Skeletal muscle cell (primary cell): ENCODE measurements at regions not wholly inside any gene's neighbourhood (a gene's known extent, or its start where the extent isn't known, plus 50 kb on each side); places are given as distances from the start of the nearest gene placed in this dataset.

Experiments used
- DNase-seq: peaks from one replicate; pipeline ENCODE4 v3.0.0-alpha.2; 2010; ENCODE audit warnings: low read depth
- H3K4me3 ChIP-seq: 2 replicates; pipeline ENCODE4 v1.5.1; 2011; ENCODE audit warnings: low read depth, mild to moderate bottlenecking, control low read depth, low read length, moderate library complexity

- no peak overlapping the region for H3K4me3 ChIP-seq
- no peak for DNase-seq
Measured at GRCh38 chr13:80239571-80240255, 101.2 kb downstream of the SPRY2 start.

- DNase-seq: no peak
Measured at GRCh38 chr13:80239116-80239515, 101.8 kb downstream of the SPRY2 start.

GRCh38 chr13:80237646-80238045 is 103.3 kb downstream of the SPRY2 start:
- peak; percentile 22 for DNase-seq
- H3K4me3 ChIP-seq: no peak overlapping the region

More at GRCh38 chr13:80239116-80239515, 101.8 kb downstream of the SPRY2 start:
- H3K4me3 ChIP-seq: no peak overlapping the region

- no peak overlapping the region for H3K4me3 ChIP-seq
- DNase-seq: no peak
Measured at GRCh38 chr13:80235967-80236302, 105.0 kb downstream of the SPRY2 start.

- peak; percentile 62 for DNase-seq
- no peak overlapping the region for H3K4me3 ChIP-seq
Measured at GRCh38 chr13:80235166-80235966, 105.6 kb downstream of the SPRY2 start.

- no peak overlapping the region for H3K4me3 ChIP-seq
- DNase-seq: no peak
Measured at GRCh38 chr13:80227645-80228044, 113.3 kb downstream of the SPRY2 start.

- DNase-seq: no peak
- no peak overlapping the region for H3K4me3 ChIP-seq
Measured at GRCh38 chr13:80226645-80227044, 114.3 kb downstream of the SPRY2 start.

- no peak overlapping the region for H3K4me3 ChIP-seq
- no peak for DNase-seq
Measured at GRCh38 chr13:80224468-80224867, 116.5 kb downstream of the SPRY2 start.

- no peak for DNase-seq
- H3K4me3 ChIP-seq: no peak overlapping the region
Measured at GRCh38 chr13:80217614-80218456, 123.1 kb downstream of the SPRY2 start.

GRCh38 chr13:80215368-80215767 is 125.6 kb downstream of the SPRY2 start:
- DNase-seq: no peak
- no peak overlapping the region for H3K4me3 ChIP-seq

GRCh38 chr13:80214521-80214991 is 126.4 kb downstream of the SPRY2 start:
- H3K4me3 ChIP-seq: no peak overlapping the region
- no peak for DNase-seq

- no peak overlapping the region for H3K4me3 ChIP-seq
- no peak for DNase-seq
Measured at GRCh38 chr13:80214050-80214449, 126.9 kb downstream of the SPRY2 start.

- H3K4me3 ChIP-seq: no peak overlapping the region
- DNase-seq: no peak
Measured at GRCh38 chr13:80213201-80213600, 127.7 kb downstream of the SPRY2 start.

GRCh38 chr13:80211566-80211965 is 129.4 kb downstream of the SPRY2 start:
- no peak overlapping the region for H3K4me3 ChIP-seq
- DNase-seq: no peak

GRCh38 chr13:80204642-80205041 is 136.3 kb downstream of the SPRY2 start:
- H3K4me3 ChIP-seq: no peak overlapping the region
- DNase-seq: no peak

- DNase-seq: no peak
- no peak overlapping the region for H3K4me3 ChIP-seq
Measured at GRCh38 chr13:80203496-80203895, 137.4 kb downstream of the SPRY2 start.

- H3K4me3 ChIP-seq: no peak overlapping the region
- no peak for DNase-seq
Measured at GRCh38 chr13:80201694-80202468, 139.0 kb downstream of the SPRY2 start.

- no peak for DNase-seq
- H3K4me3 ChIP-seq: no peak overlapping the region
Measured at GRCh38 chr13:80199585-80200292, 141.2 kb downstream of the SPRY2 start.

GRCh38 chr13:80199067-80199466 is 141.9 kb downstream of the SPRY2 start:
- DNase-seq: no peak

More at GRCh38 chr13:80199067-80199466, 141.9 kb downstream of the SPRY2 start:
- H3K4me3 ChIP-seq: no peak overlapping the region
